GM19395 (cell line): ENCODE measurements at regions not wholly inside any gene's neighbourhood (a gene's known extent, or its start where the extent isn't known, plus 50 kb on each side); places are given as distances from the start of the nearest gene placed in this dataset.

Source experiments
- ATAC-seq: cut with Tn5 transposase; IDR thresholded peaks from one replicate; pipeline ENCODE4 v1.9.1; 2021; ENCODE audit warnings: mild to moderate bottlenecking, moderate library complexity; ENCODE audit not compliant: unreplicated experiment

- no peak for ATAC-seq
These were observed 287.9 kb upstream of the VRK2 start for GRCh38 chr2:57758686-57759085.

DNA sequence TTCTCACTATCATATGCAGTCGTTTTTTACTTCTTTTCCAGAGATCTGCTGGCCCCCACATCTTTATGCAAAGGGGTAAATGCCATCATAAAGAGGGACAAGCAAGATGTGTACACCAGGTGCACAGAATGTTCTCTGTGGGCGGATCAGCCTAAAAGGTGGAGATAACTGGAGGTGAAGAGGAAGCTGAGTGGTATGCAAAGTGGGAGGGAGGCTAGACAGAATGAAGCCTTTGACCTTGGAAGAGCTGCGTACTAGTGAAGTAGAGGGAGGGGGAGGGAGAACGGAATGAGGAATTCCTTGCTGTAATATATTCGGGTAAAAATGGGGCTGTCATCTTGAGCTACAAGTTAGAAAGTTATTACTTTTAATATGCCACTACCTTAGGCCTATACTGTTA, 287.5 kb upstream of the VRK2 start:
- no peak for ATAC-seq

GRCh38 chr2:57759822-57760300, 286.7 kb upstream of the VRK2 start:
- peak; percentile 87 for ATAC-seq

DNA sequence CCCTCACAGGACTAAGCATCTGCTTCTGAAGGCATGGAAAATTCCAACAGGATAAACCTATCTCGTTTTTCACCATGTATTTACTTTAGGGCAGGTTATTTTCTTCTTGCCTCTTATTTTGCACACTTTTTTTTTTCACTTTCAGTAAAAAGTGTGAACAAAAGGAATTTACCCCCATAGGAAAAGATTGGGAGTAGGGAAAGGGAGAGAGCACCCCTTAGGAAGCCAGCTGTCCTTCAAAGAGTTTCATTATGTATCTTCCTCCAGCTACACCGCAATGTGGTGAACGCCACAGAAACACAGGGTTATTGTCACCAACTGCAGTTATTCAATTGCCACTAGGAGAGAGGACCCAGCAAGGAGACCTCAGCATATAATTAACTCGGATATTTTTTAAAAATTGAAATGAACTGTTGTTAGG, 286.2 kb upstream of the VRK2 start:
- ATAC-seq = peak; percentile 70

- no peak for ATAC-seq
These were observed 269.7 kb upstream of the VRK2 start for GRCh38 chr2:57776916-57777315.

DNA sequence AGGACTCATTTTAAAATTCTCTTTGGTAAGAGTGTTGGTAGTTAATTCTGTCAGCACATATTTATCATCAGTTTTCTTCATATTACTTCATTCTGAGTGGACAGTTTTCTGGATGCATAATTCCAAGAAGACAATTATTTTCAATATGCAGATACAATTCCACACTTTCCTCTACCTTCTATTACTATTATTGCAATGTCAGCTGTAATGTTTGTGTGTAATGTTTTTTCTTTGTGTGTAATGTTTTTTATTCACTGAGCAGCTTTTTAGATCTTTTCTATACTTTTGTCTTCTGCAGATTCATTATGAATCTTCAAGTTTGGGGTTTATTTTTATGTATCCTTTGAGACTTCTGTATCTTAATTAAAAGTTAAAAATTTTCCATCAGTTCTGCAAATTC, 264.0 kb upstream of the VRK2 start:
- no peak for ATAC-seq

- no peak for ATAC-seq
These were observed 253.3 kb upstream of the VRK2 start for GRCh38 chr2:57793310-57793709.

DNA sequence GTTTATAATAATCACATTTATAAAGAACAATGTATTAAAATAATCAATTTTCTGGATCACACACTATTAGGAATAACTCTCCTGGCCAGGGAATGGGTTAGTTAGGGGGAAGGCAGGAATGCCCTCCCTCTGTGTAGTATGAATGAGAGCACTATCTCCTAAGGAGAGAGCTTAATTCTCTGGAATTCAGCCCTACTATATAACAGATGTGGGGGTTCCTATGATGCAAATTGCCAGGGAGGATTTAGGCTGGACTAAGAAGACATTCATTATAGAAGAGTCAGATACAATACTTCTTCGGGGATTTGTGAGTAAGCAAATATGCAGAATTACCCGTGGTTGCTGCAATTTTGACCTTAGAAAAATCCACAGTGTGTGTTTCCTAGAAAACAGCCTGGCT, 250.1 kb upstream of the VRK2 start:
- ATAC-seq = no peak

GRCh38 chr2:57798346-57798745, 248.3 kb upstream of the VRK2 start:
- no peak for ATAC-seq

- ATAC-seq = no peak
These were observed 244.4 kb upstream of the VRK2 start for GRCh38 chr2:57802243-57802642.

- no peak for ATAC-seq
These were observed 241.6 kb upstream of the VRK2 start for GRCh38 chr2:57804971-57805370.

DNA sequence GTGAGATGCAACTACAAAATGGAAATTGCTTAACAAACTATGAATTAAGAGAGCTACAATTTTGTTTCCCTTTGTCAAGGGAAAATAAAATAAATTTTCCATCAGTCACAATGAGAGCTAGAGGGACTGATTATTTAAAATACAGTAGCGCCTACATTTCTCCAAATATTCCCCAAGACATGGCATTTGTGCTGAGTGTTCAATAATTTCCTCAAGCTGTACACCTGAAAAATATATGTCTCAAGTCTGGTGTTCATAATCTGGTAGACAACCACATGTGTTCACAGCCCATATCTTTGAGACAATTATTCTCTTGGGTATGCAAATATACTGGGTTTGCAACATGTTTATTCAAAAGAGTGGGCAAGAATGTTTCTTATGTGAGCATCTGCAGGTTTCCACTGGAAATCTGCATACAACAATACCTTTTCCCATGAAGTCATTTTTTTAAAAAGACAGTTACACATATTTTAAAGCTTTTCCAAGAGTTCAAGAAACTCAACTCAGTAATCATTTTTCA, 240.1 kb upstream of the VRK2 start:
- no peak for ATAC-seq

GRCh38 chr2:57809230-57809629, 237.4 kb upstream of the VRK2 start:
- ATAC-seq = peak; percentile 97

DNA sequence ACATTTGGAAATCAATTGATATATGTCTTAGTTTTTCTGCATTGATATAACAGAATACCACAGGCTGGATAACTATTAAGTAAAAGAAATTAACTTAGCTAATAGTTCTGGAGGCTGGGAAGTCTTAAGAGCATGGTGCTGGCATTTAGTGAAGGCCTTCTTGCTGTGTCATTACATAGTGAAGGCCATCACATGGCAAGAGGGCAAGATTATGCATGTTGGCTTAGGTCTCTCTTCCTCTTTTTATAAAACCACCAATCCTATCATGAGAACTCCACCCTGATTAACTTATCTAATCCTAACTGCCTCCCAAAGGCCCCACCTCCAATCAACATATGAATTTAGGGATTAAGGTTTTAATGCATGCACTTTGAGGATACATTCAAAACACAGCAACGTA, 225.5 kb upstream of the VRK2 start:
- ATAC-seq = no peak

DNA sequence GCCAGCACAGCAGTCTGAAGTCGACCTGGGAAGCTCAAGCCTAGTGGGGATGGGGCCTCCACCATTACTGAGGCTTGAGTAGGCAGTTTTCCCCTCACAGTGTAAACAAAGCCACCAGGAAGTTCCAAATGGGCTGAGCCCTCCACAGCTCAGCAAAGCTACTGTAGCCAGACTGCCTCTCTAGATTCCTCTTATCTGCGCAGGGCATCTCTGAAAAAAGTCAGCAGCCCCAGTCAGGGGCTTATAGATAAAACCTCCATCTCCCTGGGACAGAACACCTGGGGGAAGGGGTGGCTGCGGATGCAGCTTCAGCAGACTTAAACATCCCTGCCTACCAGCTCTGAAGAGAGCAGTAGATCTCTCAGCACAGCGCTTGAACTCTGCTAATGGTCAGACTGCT, 218.4 kb upstream of the VRK2 start:
- no peak for ATAC-seq

GRCh38 chr2:57834666-57835065, 211.9 kb upstream of the VRK2 start:
- ATAC-seq = no peak

- ATAC-seq = no peak
These were observed 204.1 kb upstream of the VRK2 start for GRCh38 chr2:57842531-57842930.

DNA sequence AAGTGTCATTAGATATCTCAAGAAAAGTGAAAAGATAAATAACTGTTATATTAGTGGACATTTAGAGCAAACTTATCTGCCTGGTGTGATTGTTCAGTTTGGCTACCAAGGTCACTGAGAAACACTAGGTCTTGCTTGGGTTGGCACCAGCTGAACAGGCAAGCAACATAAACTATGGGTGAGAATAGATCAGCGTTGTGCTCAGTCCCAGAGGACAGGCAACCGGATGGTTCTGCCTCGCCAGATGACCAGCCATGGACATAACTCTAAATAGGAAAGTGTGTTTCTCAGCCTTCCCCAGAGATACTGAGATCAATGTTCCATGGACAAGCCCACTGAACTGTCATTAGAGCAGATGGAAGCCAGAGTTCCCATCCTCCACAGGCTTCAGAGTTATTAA, 203.4 kb upstream of the VRK2 start:
- no peak for ATAC-seq

DNA sequence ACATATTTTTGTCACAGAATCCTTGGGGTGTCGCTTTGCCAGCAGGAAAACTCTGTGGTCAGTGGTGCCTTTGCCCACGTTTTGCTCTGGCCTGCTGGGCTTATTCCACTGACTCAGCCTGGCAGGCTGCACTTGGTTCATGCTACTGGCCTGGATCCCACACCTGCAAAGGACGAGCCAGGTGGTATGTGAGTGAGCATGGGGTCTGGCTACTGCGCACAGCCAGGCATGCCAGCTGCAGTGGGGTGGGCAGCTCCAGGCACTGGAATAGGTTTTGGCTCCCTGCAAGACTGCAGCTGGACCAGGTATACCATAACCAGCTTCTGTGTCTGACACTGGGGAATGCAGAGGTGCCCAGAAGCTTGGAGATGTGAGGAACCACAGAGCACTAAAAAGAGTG, 197.9 kb upstream of the VRK2 start:
- no peak for ATAC-seq

- ATAC-seq = no peak
These were observed 196.8 kb upstream of the VRK2 start for GRCh38 chr2:57849843-57850242.

DNA sequence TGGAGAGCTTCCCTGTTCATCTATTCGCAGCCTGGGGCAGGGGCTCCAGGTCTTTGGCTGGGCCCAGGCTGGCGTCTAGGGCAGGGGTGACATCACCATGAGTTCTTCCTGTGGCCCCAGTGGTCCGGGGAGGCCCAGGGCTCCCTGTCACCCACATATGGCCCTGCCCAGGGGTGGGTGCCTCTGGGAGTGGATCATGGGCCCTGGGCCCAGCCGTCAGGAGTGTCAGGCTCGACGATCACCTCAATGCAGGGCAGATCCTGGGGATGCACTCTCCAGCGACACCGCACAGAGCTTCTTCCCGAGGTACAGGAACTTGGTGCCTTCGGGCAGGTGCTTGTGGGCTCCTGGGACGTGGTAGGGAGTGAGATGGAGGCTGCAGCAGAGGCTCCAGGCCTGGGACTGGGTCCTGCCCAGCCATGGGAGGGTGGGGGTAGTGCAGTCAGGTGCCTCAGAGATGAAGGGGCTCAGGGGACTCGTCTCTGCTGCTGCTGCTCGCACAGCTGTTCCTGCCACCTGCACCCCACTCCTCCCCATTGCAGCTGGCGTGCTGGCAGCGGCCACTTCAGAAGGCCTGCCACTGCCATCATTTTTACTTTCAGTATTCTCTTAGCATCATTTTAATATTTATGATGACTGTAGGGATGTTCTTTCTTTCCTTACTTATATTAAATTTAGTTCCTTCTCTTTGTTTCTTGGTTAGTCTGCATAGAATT, 196.0 kb upstream of the VRK2 start:
- ATAC-seq = no peak

DNA sequence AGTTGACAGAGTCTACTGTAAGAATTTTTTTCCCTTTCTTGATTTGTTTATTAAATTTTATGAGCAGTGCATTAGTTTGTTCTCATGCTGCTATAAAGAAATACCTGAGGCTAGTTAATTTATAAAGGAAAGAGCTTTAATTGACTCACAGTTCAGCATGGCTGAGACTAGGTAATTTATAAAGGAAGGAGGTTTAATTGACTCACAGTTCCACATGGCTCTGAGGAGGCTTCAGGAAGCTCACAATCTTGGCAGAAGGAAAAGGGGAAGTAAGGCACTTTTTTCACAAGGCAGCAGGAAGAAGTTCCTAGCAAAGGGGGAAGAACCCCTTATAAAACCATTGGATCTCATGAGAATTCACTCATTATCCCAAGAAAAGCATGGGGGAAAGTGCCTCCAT, 191.4 kb upstream of the VRK2 start:
- no peak for ATAC-seq

DNA sequence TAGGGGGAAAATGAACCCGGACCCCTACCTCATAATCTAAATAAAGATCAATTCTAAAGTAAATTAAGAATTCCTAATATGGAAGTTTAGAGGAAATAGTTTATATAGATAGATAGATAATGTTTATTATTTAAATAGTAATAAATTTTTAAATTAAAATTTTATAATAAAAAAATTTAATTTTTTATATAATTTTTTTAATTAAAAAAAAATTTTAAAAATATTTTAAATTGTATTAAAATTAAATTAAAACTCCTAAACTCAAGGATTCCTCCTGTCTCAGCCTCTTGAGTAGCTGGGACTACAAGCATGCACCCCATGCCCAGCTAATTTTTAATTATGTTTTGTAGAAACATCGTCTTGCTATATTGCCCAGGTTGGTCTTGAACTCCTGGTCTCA, 186.9 kb upstream of the VRK2 start:
- no peak for ATAC-seq
